ENCODE measurements at regions not wholly inside any gene's neighbourhood (a gene's known extent, or its start where the extent isn't known, plus 50 kb on each side); places are given as distances from the start of the nearest gene placed in this dataset.

DNA sequence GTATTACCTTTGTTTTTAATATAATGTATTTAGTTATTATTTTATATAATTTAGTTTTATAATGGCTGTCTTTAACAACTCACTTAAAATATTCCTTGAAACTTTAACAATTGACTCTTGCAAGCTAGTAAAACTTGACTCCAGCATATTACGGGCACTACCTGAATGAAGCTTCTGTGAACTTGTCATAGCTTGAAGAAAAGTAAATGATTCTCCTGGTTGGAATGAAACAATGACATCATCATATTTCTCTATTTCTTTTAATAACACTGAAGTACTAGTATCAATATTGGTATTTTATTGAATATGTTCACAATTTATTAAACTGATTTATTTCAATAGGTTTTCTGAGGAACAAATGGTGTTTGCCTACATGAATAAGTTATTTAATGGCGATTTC lies 128.4 kb upstream of the PHF14 start:
- TF ChIP-seq CTCF (IDR thresholded peaks at IDR 0.05): no peak
- TF ChIP-seq POLR2A (IDR thresholded peaks at IDR 0.05): no peak

All from testis (tissue), 2 donors.